Endothelial cell of umbilical vein (primary cell): ENCODE measurements at regions not wholly inside any gene's neighbourhood (a gene's known extent, or its start where the extent isn't known, plus 50 kb on each side); places are given as distances from the start of the nearest gene placed in this dataset.

Experiments
- BruUV-seq: library from RNA; stranded (reverse); fragments of 400-500 nt; replicated peaks from 2 replicates; lab custom pipeline; 2021; lab: Mats Ljungman, UMichigan
- CTCF ChIA-PET: fragments of 300-600, 350-600 bp; sonication (Branson Sonifier 250); formaldehyde crosslinking; loops from one replicate; lab custom pipeline; 2021; ENCODE audit warnings: antibody characterized with exemption, inconsistent platforms; lab: Charles Lee
- POLR2A ChIA-PET: fragments of 300-600, 350-600 bp; sonication (Branson Sonifier 250); formaldehyde crosslinking; loops from one replicate; lab custom pipeline; 2021; ENCODE audit warnings: antibody characterized with exemption, inconsistent platforms; lab: Charles Lee
- DNase-seq: peaks from one replicate; pipeline ENCODE4 v3.0.0-alpha.2; 2011; ENCODE audit warnings: low read depth, low spot score
- FAIRE-seq: peaks from 2 replicates; lab custom pipeline; 2011; peaks lifted over from hg19 to GRCh38; lab: Jason Lieb, UNC
- H2AFZ ChIP-seq: 2 replicates; pipeline ENCODE4 v1.6.0; 2012; ENCODE audit warnings: low read depth, low read length, control low read depth, inconsistent platforms
- H3K27ac ChIP-seq: 2 replicates; pipeline ENCODE4 v1.5.1; 2011; ENCODE audit warnings: low read depth, mild to moderate bottlenecking, control low read depth, low read length, moderate library complexity; ENCODE audit not compliant: insufficient read depth
- H3K27me3 ChIP-seq, 2 experiments: 2 replicates each; pipeline versions ENCODE4 v1.6.0 to v1.6.1; 2011; ENCODE audit warnings: low read length in 2 of 2, mixed read lengths in 1 of 2; ENCODE audit not compliant: control insufficient read depth in 2 of 2, insufficient read depth in 2 of 2
- H3K36me3 ChIP-seq, 2 experiments: 2 replicates in 1 of 2; 3 replicates in 1 of 2; pipeline ENCODE4 v1.5.1; 2011; ENCODE audit warnings: low read length in 2 of 2, mild to moderate bottlenecking in 1 of 2, moderate library complexity in 1 of 2; ENCODE audit not compliant: control insufficient read depth in 2 of 2, insufficient read depth in 2 of 2; ENCODE audit errors: extremely low read depth in 1 of 2
- H3K4me1 ChIP-seq: 3 replicates; pipeline ENCODE4 v1.5.1; 2011; ENCODE audit warnings: mild to moderate bottlenecking, low read length; ENCODE audit not compliant: control insufficient read depth, insufficient read depth; ENCODE audit errors: extremely low read depth
- H3K4me2 ChIP-seq: 2 replicates; pipeline ENCODE4 v1.6.1; 2011; ENCODE audit warnings: low read length, control low read depth, mixed read lengths; ENCODE audit not compliant: insufficient read depth
- H3K4me3 ChIP-seq, 3 experiments: fragments of 200-600 bp in 1 of 3; sonication (generic), shearing (Covaris generic) in 1 of 3; replicated peaks in 1 of 3; 2 replicates each; pipeline ENCODE4 v1.5.1; 2011 to 2016; ENCODE audit warnings: control low read depth in 3 of 3, low read length in 3 of 3, mild to moderate bottlenecking in 2 of 3, inconsistent platforms in 1 of 3, low read depth in 1 of 3, moderate library complexity in 1 of 3; ENCODE audit not compliant: insufficient read depth in 1 of 3
- H3K79me2 ChIP-seq: 2 replicates; pipeline ENCODE4 v1.6.0; 2012; ENCODE audit warnings: low read length, inconsistent platforms; ENCODE audit not compliant: control insufficient read depth, insufficient read depth
- H3K9ac ChIP-seq: replicated peaks from 2 replicates; pipeline ENCODE3; 2011; ENCODE audit warnings: low read length, control low read depth; ENCODE audit not compliant: insufficient read depth; ENCODE audit errors: extremely low read depth
- H3K9me1 ChIP-seq: replicated peaks from 3 replicates; pipeline ENCODE4 v1.6.0; 2011; ENCODE audit warnings: mild to moderate bottlenecking, low read length; ENCODE audit not compliant: control insufficient read depth, insufficient read depth; ENCODE audit errors: extremely low read depth
- H3K9me3 ChIP-seq: replicated peaks from 2 replicates; pipeline ENCODE4 v1.5.1; 2012; ENCODE audit warnings: low read length, inconsistent platforms; ENCODE audit not compliant: control insufficient read depth, insufficient read depth
- H4K20me1 ChIP-seq: replicated peaks from 2 replicates; pipeline ENCODE3; 2011; ENCODE audit warnings: mild to moderate bottlenecking, low read length; ENCODE audit not compliant: control insufficient read depth, insufficient read depth; ENCODE audit errors: extremely low read depth
- EZH2 ChIP-seq: IDR thresholded peaks from 2 replicates; pipeline ENCODE4 v1.6.1; 2012; ENCODE audit warnings: borderline replicate concordance, low read depth, mild to moderate bottlenecking, moderate library complexity, low read length, inconsistent platforms; ENCODE audit not compliant: severe bottlenecking
- FOS ChIP-seq: IDR thresholded peaks from 2 replicates; pipeline ENCODE4 v1.6.1; 2011; ENCODE audit warnings: mild to moderate bottlenecking, low read length, moderate library complexity, borderline replicate concordance; ENCODE audit not compliant: insufficient read depth
- GATA2 ChIP-seq: IDR thresholded peaks from 2 replicates; pipeline ENCODE4 v1.7.0; 2011; ENCODE audit warnings: low read depth, mild to moderate bottlenecking, moderate library complexity, mixed read lengths, low read length; ENCODE audit not compliant: insufficient read length, insufficient read depth
- JUN ChIP-seq: IDR thresholded peaks from 2 replicates; pipeline ENCODE4 v1.6.1; 2011; ENCODE audit warnings: borderline replicate concordance, low read depth; ENCODE audit not compliant: insufficient read length, insufficient read depth
- MYC ChIP-seq: IDR thresholded peaks from one replicate; pipeline ENCODE4 v1.6.1; 2011; ENCODE audit warnings: mild to moderate bottlenecking, low read depth, low read length
- POLR2A ChIP-seq: IDR thresholded peaks from 2 replicates; pipeline ENCODE4 v1.6.1; 2012; ENCODE audit warnings: low read depth, mild to moderate bottlenecking, control low read depth, low read length
- POLR2AphosphoS5 ChIP-seq: IDR thresholded peaks from 2 replicates; pipeline ENCODE4 v1.6.1; 2012; ENCODE audit warnings: low read depth, mild to moderate bottlenecking, control low read depth, low read length, moderate library complexity; ENCODE audit not compliant: insufficient read depth
- dilution Hi-C: fragments of 300-500 bp; cut with MboI; formaldehyde crosslinking; loops from one replicate; pipeline ENCODE4 v1.15.0; 2019; ENCODE audit warnings: low sequenced_read_pairs; ENCODE audit not compliant: extremely low pct_ligation_motif_present
- intact Hi-C: fragments of 100-400 bp; cut with micrococcal nuclease; formaldehyde crosslinking; loops from one replicate; pipeline ENCODE4 v1.10.0; 2022
- TF ChIP-seq, protein P1 (sequence below): IDR thresholded peaks from 2 replicates; pipeline ENCODE4 v1.6.1; 2011; ENCODE audit not compliant: insufficient read depth, insufficient read length
- TF ChIP-seq, protein P2 (sequence below), 2 donors: IDR thresholded peaks; 1 replicate in 1 of 2; 2 replicates in 1 of 2; pipeline ENCODE4 v1.5.1; 2011; ENCODE audit warnings: low read length in 2 of 2, mild to moderate bottlenecking in 2 of 2, moderate library complexity in 2 of 2, control low read depth in 1 of 2, inconsistent platforms in 1 of 2, low read depth in 1 of 2; ENCODE audit not compliant: insufficient read depth in 1 of 2; ENCODE audit errors: extremely low read depth in 1 of 2

DNA sequence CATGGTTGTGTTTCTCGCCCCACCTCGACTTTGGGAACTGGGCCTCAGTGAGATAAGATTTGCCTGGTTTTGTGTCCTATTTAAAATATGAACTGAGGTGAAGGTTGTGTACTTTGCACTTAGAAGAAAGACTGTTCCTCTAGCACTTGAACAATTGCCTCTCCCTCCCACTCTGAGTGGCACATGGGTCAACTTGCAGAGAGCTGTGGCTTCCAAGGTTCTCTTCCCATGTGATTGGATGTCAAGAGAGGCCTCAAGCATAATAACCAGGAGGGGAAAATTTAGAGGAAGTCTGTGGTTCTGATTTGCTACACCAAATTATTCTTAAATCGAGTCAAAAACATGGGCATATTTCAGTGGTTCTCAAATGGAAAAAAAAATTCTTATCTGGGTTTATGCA is 329.2 kb downstream of the HS3ST3B1 start:
- no peak overlapping the region for H3K4me2 ChIP-seq
- H3K4me3 ChIP-seq, result no peak overlapping the region
- no peak overlapping the region for H2AFZ ChIP-seq
- dilution Hi-C loops, result no loop called here
- no peak overlapping the region for H3K9ac ChIP-seq
- no TSS peak for BruUV-seq
- peaks cover 2% of the 10 kb centered on the region for H3K9me3 ChIP-seq
- no peaks in the 10 kb centered on the region for H3K4me1 ChIP-seq
- TF ChIP-seq, protein P1, sequence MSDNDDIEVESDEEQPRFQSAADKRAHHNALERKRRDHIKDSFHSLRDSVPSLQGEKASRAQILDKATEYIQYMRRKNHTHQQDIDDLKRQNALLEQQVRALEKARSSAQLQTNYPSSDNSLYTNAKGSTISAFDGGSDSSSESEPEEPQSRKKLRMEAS, result no peak
- TF ChIP-seq EZH2, result no peak
- TF ChIP-seq, protein P2, sequence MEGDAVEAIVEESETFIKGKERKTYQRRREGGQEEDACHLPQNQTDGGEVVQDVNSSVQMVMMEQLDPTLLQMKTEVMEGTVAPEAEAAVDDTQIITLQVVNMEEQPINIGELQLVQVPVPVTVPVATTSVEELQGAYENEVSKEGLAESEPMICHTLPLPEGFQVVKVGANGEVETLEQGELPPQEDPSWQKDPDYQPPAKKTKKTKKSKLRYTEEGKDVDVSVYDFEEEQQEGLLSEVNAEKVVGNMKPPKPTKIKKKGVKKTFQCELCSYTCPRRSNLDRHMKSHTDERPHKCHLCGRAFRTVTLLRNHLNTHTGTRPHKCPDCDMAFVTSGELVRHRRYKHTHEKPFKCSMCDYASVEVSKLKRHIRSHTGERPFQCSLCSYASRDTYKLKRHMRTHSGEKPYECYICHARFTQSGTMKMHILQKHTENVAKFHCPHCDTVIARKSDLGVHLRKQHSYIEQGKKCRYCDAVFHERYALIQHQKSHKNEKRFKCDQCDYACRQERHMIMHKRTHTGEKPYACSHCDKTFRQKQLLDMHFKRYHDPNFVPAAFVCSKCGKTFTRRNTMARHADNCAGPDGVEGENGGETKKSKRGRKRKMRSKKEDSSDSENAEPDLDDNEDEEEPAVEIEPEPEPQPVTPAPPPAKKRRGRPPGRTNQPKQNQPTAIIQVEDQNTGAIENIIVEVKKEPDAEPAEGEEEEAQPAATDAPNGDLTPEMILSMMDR (IDR thresholded peaks at IDR 0.05; ENCODE audit: extremely low read depth in 1 of 2, insufficient read depth in 1 of 2, low read depth in 1 of 2, low read length in 2 of 2), result no peak
- no peak for TF ChIP-seq JUN
- no peak for TF ChIP-seq MYC
- TF ChIP-seq GATA2, result no peak
- TF ChIP-seq FOS, result no peak
- no peak for TF ChIP-seq POLR2A
- no peak for TF ChIP-seq POLR2AphosphoS5
- H3K27ac ChIP-seq, result no peak overlapping the region
- no peaks in the 10 kb centered on the region for H3K79me2 ChIP-seq
- ChIA-PET CTCF (no interaction called here), POLR2A (no interaction called here)
- intact Hi-C loops, result no loop called here
- H4K20me1 ChIP-seq, result no peaks in the 10 kb centered on the region
- H3K9me1 ChIP-seq, result no peaks in the 10 kb centered on the region
- H3K27me3 ChIP-seq, result no peaks in the 10 kb centered on the region
- no peaks in the 10 kb centered on the region for H3K36me3 ChIP-seq
- no peak for FAIRE-seq
- DNase-seq, result no peak
